GM23248 (cell line): ENCODE measurements at regions not wholly inside any gene's neighbourhood (a gene's known extent, or its start where the extent isn't known, plus 50 kb on each side); places are given as distances from the start of the nearest gene placed in this dataset.

Experiments used
- EZH2 ChIP-seq: fragments of 200-600 bp; sonication (generic); IDR thresholded peaks from 2 replicates; pipeline ENCODE4 v1.6.1; 2018; ENCODE audit warnings: antibody characterized with exemption, mild to moderate bottlenecking; ENCODE audit not compliant: insufficient read depth, poor library complexity, severe bottlenecking
- EZH2phosphoT487 ChIP-seq: fragments of 200-600 bp; sonication (generic); IDR thresholded peaks from 2 replicates; pipeline ENCODE4 v1.6.1; 2018; ENCODE audit warnings: antibody characterized with exemption, moderate library complexity, mild to moderate bottlenecking, low read depth; ENCODE audit not compliant: insufficient read depth

GRCh38 chr11:100585728-100586127, 101.4 kb upstream of the ARHGAP42 start:
- TF ChIP-seq EZH2 = no peak
- no peak for TF ChIP-seq EZH2phosphoT487
